Neural cell (in vitro differentiated cells): ENCODE measurements at regions not wholly inside any gene's neighbourhood (a gene's known extent, or its start where the extent isn't known, plus 50 kb on each side); places are given as distances from the start of the nearest gene placed in this dataset.

Experiments used
- EZH2 ChIP-seq: fragments of 200-600, 300-800 bp; shearing (Covaris generic), sonication (generic); IDR thresholded peaks from 2 replicates; pipeline ENCODE4 v1.6.1; 2014; ENCODE audit warnings: antibody characterized with exemption, low read length, borderline replicate concordance, mild to moderate bottlenecking; ENCODE audit not compliant: insufficient read depth, poor library complexity, severe bottlenecking
- POLR2AphosphoS5 ChIP-seq: IDR thresholded peaks from 2 replicates; pipeline ENCODE4 v1.6.1; 2012
- REST ChIP-seq: IDR thresholded peaks from 2 replicates; pipeline ENCODE4 v1.6.1; 2012; ENCODE audit warnings: borderline replicate concordance
- TF ChIP-seq, protein P1 (sequence below): fragments of 450-650 bp; IDR thresholded peaks from 2 replicates; pipeline ENCODE4 v1.5.1; 2014; ENCODE audit warnings: antibody characterized with exemption, mild to moderate bottlenecking, moderate library complexity; ENCODE audit not compliant: poor library complexity, severe bottlenecking

DNA sequence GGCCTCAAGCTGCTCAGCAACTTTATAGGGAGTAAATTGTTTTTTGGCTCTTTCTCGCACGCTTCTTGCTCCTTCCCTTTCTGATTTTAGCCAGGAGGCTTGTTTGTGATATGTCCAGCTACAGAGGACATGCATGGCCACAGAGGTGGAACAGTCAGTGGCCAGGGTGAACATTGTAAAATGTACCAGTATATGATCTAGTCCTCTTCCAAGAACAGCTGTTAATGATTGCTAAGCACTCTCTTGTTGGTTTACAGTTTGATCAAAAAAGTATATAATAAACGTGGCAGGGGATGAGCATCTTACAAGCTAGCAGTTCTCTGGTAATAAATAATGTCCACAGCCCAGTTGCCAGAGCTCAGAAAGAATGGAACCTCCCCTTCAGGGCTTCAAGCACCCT is 461.7 kb upstream of the DYNLRB2 start:
- TF ChIP-seq POLR2AphosphoS5 (no peak), REST (no peak), EZH2 (no peak)
- TF ChIP-seq, protein P1, sequence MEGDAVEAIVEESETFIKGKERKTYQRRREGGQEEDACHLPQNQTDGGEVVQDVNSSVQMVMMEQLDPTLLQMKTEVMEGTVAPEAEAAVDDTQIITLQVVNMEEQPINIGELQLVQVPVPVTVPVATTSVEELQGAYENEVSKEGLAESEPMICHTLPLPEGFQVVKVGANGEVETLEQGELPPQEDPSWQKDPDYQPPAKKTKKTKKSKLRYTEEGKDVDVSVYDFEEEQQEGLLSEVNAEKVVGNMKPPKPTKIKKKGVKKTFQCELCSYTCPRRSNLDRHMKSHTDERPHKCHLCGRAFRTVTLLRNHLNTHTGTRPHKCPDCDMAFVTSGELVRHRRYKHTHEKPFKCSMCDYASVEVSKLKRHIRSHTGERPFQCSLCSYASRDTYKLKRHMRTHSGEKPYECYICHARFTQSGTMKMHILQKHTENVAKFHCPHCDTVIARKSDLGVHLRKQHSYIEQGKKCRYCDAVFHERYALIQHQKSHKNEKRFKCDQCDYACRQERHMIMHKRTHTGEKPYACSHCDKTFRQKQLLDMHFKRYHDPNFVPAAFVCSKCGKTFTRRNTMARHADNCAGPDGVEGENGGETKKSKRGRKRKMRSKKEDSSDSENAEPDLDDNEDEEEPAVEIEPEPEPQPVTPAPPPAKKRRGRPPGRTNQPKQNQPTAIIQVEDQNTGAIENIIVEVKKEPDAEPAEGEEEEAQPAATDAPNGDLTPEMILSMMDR = no peak
